Right lobe of liver (tissue), 6 donors: ENCODE measurements at regions not wholly inside any gene's neighbourhood (a gene's known extent, or its start where the extent isn't known, plus 50 kb on each side); places are given as distances from the start of the nearest gene placed in this dataset.

ENCODE experiments used
- ATAC-seq, 4 donors: fragments of 200-7000 bp; cut with Tn5 transposase; one replicate each; pipeline ENCODE4 v1.9.1; 2020; ENCODE audit warnings: mild to moderate bottlenecking in 4 of 4, moderate library complexity in 4 of 4
- DNase-seq, 3 donors: peaks; one replicate each; pipeline ENCODE4 v3.0.0-alpha.2; 2020
- H3K27ac ChIP-seq, 3 donors: fragments of 200-600 bp; one replicate each; pipeline ENCODE4 v1.8.0; 2022
- H3K27me3 ChIP-seq, 2 donors: fragments of 200-600 bp; one replicate each; pipeline ENCODE4 v1.8.0; 2022
- H3K36me3 ChIP-seq, 4 donors: fragments of 200-600 bp; sonication (generic) in 1 of 4; one replicate each; pipeline versions ENCODE4 v1.5.1 to v1.8.0; 2017 to 2022; ENCODE audit warnings: control low read depth in 1 of 4
- H3K4me1 ChIP-seq, 4 donors: fragments of 200-600 bp; sonication (generic) in 1 of 4; one replicate each; pipeline versions ENCODE4 v1.5.1 to v1.8.0; 2017 to 2022; ENCODE audit warnings: control low read depth in 1 of 4
- H3K4me3 ChIP-seq, 3 donors: fragments of 200-600 bp; one replicate each; pipeline ENCODE4 v1.8.0; 2022
- H3K9me3 ChIP-seq, 4 donors: fragments of 200-600 bp; sonication (generic) in 1 of 4; one replicate each; pipeline versions ENCODE4 v1.5.1 to v1.8.0; 2017 to 2022; ENCODE audit warnings: control low read depth in 1 of 4
- POLR2A ChIP-seq: fragments of 450-650 bp; IDR thresholded peaks from one replicate; pipeline ENCODE4 v1.6.1; 2017; ENCODE audit warnings: antibody characterized with exemption, mild to moderate bottlenecking
- WGBS: methylation state at CpG from one replicate; pipeline ENCODE4 v1.1.6; 2018; ENCODE audit warnings: low coverage, low lambda C conversion rate; ENCODE audit not compliant: insufficient coverage; ENCODE audit errors: missing lambda C conversion rate; 5-methylcytosine and 5-hydroxymethylcytosine counted together
- intact Hi-C, 2 donors: fragments of 100-400 bp; cut with DNase I; formaldehyde crosslinking; loops; one replicate each; pipeline versions ENCODE4 v1.11.2 to v1.14.1; 2022
- TF ChIP-seq, protein P1 (sequence below), 4 donors: fragments of 200-600 bp in 3 of 4; fragments of 450-650 bp in 1 of 4; IDR thresholded peaks; one replicate each; pipeline versions ENCODE4 v1.5.1 to v1.8.0; 2016 to 2022; ENCODE audit warnings: antibody characterized with exemption in 4 of 4, mild to moderate bottlenecking in 2 of 4
- donor health status: DM: no; HTN: yes; CAD: no.
- donor health status: DM: no; HTN: no; CAD: no.
- donor health status: DM: no; HTN: no; CAD: no.
- donor health status: DM: no; HTN: yes; CAD: no.
- donor health status: DM: no; HTN: yes; CAD: no.

DNA sequence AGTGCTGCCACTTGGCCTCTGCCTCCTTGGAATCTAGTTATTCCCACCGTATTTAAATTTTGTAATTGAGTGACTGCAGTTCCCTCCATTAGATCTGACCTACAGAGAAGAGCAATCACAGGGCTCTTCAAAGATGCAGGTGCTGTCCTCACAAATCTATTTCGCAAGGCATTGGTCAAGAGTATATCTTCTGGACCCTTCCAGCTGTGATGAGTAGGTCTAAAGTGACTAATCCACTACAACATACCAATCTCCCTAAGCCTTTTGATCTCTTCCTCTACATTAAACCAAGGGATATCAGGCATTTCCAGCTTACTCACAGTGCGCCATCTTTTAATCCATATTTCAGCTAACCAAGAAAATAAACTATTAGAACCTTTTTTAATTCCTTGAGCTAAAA lies 65.1 kb upstream of the COL3A1 start:
- intact Hi-C loops: no loop called here
- WGBS: 69% methylated on average over 3 of the region's 3 CpGs
- ATAC-seq: no peak

DNA sequence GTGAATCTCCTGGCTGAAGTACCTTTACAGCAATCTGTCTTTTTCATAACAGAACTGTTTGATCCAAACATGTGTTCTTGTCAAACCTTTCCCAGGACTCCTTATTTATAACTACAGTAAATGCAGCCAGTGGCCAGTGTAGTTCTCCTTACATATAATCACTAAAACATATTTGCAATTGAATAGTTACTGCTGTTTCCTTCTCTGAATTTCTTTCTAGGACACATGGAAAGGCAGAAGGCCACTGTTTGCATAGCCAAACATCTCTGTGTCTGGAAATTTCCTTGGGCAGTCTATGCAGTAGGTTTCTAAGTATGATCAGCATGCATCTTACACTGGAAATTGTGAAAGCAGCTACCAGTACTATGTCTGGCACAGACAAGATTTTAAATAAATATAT lies 57.4 kb upstream of the COL3A1 start:
- ATAC-seq: no peak
- no peaks in the 10 kb centered on the region for H3K9me3 ChIP-seq
- intact Hi-C loops: no loop called here
- H3K4me1 ChIP-seq: no peaks in the 10 kb centered on the region
- H3K27me3 ChIP-seq: no peaks in the 10 kb centered on the region
- TF ChIP-seq, protein P1, sequence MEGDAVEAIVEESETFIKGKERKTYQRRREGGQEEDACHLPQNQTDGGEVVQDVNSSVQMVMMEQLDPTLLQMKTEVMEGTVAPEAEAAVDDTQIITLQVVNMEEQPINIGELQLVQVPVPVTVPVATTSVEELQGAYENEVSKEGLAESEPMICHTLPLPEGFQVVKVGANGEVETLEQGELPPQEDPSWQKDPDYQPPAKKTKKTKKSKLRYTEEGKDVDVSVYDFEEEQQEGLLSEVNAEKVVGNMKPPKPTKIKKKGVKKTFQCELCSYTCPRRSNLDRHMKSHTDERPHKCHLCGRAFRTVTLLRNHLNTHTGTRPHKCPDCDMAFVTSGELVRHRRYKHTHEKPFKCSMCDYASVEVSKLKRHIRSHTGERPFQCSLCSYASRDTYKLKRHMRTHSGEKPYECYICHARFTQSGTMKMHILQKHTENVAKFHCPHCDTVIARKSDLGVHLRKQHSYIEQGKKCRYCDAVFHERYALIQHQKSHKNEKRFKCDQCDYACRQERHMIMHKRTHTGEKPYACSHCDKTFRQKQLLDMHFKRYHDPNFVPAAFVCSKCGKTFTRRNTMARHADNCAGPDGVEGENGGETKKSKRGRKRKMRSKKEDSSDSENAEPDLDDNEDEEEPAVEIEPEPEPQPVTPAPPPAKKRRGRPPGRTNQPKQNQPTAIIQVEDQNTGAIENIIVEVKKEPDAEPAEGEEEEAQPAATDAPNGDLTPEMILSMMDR (IDR thresholded peaks at IDR 0.05): no peak
- TF ChIP-seq POLR2A: no peak
- DNase-seq: no peak
- H3K27ac ChIP-seq: no peak overlapping the region
- H3K4me3 ChIP-seq: no peak overlapping the region
- H3K36me3 ChIP-seq: no peaks in the 10 kb centered on the region

More for the DNA sequence above, 65.1 kb upstream of the COL3A1 start:
- TF ChIP-seq, protein P1 (IDR thresholded peaks at IDR 0.05): no peak
- no peak for TF ChIP-seq POLR2A
- no peak overlapping the region for H3K4me3 ChIP-seq
- H3K27ac ChIP-seq: no peak overlapping the region
- H3K27me3 ChIP-seq: no peaks in the 10 kb centered on the region
- H3K9me3 ChIP-seq: no peaks in the 10 kb centered on the region
- H3K36me3 ChIP-seq: no peaks in the 10 kb centered on the region
- no peaks in the 10 kb centered on the region for H3K4me1 ChIP-seq
- DNase-seq: no peak

DNA sequence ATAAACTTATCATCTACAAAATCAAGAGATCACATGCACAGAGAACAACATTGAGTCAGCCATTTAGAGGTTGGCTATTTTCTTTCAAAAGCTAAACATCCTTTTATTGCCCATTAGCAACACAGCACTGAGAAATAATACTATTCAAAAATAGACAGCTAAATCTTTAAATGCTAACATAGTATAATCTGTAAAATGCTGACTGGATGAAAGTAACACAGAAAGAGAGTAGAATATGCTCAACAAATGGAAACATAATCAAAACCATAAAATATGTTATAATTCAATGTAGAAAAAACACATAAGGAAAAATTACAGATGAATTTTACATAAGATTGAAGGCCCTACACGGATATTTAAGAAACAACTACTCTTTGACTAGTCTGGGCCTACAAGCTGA lies 56.5 kb upstream of the COL3A1 start:
- no peak overlapping the region for H3K27ac ChIP-seq
- WGBS: 29% methylated on average over 1 of the region's 1 CpG
- no peaks in the 10 kb centered on the region for H3K9me3 ChIP-seq
- H3K36me3 ChIP-seq: no peaks in the 10 kb centered on the region
- intact Hi-C loops: no loop called here
- no peak for DNase-seq
- no peaks in the 10 kb centered on the region for H3K27me3 ChIP-seq
- no peak overlapping the region for H3K4me3 ChIP-seq
- H3K4me1 ChIP-seq: no peaks in the 10 kb centered on the region
- no peak for TF ChIP-seq POLR2A
- TF ChIP-seq, protein P1 (IDR thresholded peaks at IDR 0.05): no peak
- ATAC-seq: no peak

DNA sequence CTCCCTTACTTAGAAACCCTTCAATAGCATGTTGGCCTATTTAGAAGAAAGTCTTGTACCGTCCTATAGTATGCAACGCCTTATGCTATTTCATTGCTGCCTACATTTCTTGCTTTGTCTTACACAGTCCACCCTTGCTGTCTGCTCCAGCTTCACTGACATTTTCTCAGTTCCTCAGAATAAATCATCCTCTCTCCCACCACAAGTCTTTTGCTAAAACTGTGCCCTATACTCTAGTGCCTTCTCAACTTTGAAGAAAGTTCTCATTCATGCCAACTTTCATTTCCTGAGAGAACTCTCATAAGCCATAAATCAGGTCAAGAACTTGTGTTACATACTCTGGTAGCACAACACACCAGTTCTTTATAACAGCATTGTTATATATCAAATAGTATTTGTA lies 54.3 kb upstream of the COL3A1 start:
- intact Hi-C loops: no loop called here
- ATAC-seq: no peak
- H3K27ac ChIP-seq: no peak overlapping the region
- TF ChIP-seq POLR2A: no peak
- TF ChIP-seq, protein P1 (IDR thresholded peaks at IDR 0.05): no peak
- no peaks in the 10 kb centered on the region for H3K36me3 ChIP-seq
- H3K9me3 ChIP-seq: no peaks in the 10 kb centered on the region
- WGBS: 49% methylated on average over 2 of the region's 2 CpGs
- H3K27me3 ChIP-seq: no peaks in the 10 kb centered on the region
- no peaks in the 10 kb centered on the region for H3K4me1 ChIP-seq
- no peak overlapping the region for H3K4me3 ChIP-seq
- no peak for DNase-seq

DNA sequence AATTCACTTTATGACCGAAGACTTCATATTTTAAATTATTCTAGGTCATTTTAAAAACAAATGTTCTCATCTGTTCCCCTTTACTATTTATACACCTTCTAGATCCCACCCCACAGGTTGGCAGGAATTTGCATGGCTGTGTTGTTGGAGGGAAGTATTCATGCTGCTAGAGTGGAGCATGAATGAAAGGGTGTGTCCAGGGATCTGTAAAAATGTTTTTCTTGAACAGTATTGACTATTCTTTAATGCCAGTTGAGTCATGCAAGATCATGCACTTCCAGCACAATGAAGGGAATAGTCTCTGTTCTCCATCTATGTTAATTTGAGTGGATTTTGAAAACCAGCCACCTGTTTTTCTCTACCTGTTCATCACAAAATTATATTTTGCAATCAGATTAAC lies 52.0 kb upstream of the COL3A1 start:
- ATAC-seq (no peak), DNase-seq (no peak)
- 54% methylated on average over 1 of the region's 1 CpG for WGBS
- intact Hi-C loops: no loop called here
- Histone ChIP-seq H3K4me3 (no peak overlapping the region), H3K27ac (no peak overlapping the region), H3K27me3 (no peaks in the 10 kb centered on the region), H3K36me3 (no peaks in the 10 kb centered on the region), H3K9me3 (no peaks in the 10 kb centered on the region), H3K4me1 (no peaks in the 10 kb centered on the region)
- TF ChIP-seq POLR2A: no peak
- TF ChIP-seq, protein P1 (IDR thresholded peaks at IDR 0.05): no peak
